ENCODE measurements at regions not wholly inside any gene's neighbourhood (a gene's known extent, or its start where the extent isn't known, plus 50 kb on each side); places are given as distances from the start of the nearest gene placed in this dataset.

DNA sequence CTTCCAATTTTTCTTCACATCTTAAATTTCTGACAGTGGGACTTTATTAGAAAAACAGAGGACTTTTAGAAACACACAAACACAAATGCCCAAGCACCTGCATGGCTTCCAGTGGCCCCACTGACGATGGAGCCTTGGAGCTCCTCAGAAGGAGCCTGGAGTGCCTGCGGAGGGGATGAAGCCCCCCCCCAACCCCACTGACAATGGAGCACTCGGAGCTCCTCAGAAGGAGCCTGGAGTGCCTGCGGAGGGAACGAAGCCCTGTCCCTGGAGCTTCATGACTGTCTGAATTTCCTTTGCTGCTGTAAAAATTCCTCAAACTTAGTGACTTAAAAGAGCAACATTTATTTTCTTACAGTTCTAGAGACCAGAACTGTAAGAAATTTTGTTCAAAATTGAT is 80.1 kb upstream of the VRK1 start:
- TF ChIP-seq, protein P1, sequence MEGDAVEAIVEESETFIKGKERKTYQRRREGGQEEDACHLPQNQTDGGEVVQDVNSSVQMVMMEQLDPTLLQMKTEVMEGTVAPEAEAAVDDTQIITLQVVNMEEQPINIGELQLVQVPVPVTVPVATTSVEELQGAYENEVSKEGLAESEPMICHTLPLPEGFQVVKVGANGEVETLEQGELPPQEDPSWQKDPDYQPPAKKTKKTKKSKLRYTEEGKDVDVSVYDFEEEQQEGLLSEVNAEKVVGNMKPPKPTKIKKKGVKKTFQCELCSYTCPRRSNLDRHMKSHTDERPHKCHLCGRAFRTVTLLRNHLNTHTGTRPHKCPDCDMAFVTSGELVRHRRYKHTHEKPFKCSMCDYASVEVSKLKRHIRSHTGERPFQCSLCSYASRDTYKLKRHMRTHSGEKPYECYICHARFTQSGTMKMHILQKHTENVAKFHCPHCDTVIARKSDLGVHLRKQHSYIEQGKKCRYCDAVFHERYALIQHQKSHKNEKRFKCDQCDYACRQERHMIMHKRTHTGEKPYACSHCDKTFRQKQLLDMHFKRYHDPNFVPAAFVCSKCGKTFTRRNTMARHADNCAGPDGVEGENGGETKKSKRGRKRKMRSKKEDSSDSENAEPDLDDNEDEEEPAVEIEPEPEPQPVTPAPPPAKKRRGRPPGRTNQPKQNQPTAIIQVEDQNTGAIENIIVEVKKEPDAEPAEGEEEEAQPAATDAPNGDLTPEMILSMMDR (optimal IDR thresholded peaks at IDR 0.05 in 1 of 3, IDR thresholded peaks at IDR 0.05 in 1 of 3, conservative IDR thresholded peaks at IDR 0.05 in 1 of 3; ENCODE audit: extremely low read depth in 1 of 3, insufficient read depth in 2 of 3, low read length in 3 of 3) = no peak
- TF ChIP-seq EZH2 (IDR thresholded peaks at IDR 0.05; ENCODE audit: low read length) = no peak

Measured in keratinocyte (primary cell).